GM13977 (cell line): ENCODE measurements at regions not wholly inside any gene's neighbourhood (a gene's known extent, or its start where the extent isn't known, plus 50 kb on each side); places are given as distances from the start of the nearest gene placed in this dataset.

Source experiments
- DNase-seq: peaks from one replicate; pipeline ENCODE4 v3.0.0; 2012; ENCODE audit warnings: low spot score
- in situ Hi-C: fragments of 300-500 bp; cut with MboI; formaldehyde crosslinking; loops from one replicate; pipeline ENCODE4 v1.12.0; 2022; ENCODE audit warnings: low sequenced_read_pairs, low pct_unique_long_range_greater_than_20kb, mixed read lengths, inconsistent platforms; ENCODE audit not compliant: unreplicated experiment
- TF ChIP-seq, protein P1 (sequence below): IDR thresholded peaks from 2 replicates; pipeline ENCODE4 v1.5.1; 2012; ENCODE audit warnings: mild to moderate bottlenecking, control low read depth; ENCODE audit not compliant: insufficient read depth; ENCODE audit errors: extremely low read depth, missing control alignments

DNA sequence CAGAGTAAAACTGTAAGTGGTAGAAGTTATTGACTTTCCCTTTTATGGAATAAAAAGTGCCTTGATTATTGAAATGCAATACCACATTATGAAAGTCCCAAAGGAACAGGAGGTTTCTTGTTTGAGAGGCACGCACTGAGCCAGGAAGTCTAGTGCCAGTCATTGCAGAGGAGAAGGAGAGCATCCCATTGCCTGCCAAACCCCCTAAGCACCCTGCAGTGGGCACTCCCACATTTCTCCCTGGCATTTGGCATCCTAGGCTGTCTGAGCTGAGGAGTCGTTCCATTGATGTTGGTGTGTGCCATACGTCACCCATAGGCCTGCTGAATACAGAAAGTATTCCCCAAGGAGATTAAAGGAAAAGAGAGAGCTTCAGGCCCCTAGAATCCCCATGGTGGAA lies 85.7 kb upstream of the MBNL2 start:
- no peak for DNase-seq
- in situ Hi-C loops = no loop called here
- TF ChIP-seq, protein P1, sequence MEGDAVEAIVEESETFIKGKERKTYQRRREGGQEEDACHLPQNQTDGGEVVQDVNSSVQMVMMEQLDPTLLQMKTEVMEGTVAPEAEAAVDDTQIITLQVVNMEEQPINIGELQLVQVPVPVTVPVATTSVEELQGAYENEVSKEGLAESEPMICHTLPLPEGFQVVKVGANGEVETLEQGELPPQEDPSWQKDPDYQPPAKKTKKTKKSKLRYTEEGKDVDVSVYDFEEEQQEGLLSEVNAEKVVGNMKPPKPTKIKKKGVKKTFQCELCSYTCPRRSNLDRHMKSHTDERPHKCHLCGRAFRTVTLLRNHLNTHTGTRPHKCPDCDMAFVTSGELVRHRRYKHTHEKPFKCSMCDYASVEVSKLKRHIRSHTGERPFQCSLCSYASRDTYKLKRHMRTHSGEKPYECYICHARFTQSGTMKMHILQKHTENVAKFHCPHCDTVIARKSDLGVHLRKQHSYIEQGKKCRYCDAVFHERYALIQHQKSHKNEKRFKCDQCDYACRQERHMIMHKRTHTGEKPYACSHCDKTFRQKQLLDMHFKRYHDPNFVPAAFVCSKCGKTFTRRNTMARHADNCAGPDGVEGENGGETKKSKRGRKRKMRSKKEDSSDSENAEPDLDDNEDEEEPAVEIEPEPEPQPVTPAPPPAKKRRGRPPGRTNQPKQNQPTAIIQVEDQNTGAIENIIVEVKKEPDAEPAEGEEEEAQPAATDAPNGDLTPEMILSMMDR = no peak

DNA sequence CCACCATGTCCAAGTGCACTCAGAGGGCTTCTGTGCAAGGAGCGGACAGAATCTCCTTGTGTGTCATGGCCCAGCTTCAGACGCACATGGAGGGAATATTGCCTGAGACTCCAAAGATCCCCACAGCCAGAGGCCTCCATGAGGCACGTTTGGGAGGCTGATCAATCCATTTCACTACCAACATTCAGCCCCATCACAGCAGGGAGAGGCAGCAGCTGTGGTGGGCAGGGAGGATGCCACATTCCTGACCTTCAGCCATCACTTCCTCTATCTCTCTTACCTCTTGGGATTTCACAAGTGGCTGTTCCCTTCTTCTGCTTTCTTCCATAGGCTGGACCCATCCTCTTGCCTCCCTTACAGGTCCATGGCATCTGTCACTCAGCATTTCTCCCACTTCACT lies 82.4 kb upstream of the MBNL2 start:
- TF ChIP-seq, protein P1 = no peak
- DNase-seq = no peak
- in situ Hi-C loops = no loop called here

- in situ Hi-C loops = no loop called here
- no peak for DNase-seq
- TF ChIP-seq, protein P1 = no peak
These were observed 82.0 kb upstream of the MBNL2 start for GRCh38 chr13:97140131-97140530.

DNA sequence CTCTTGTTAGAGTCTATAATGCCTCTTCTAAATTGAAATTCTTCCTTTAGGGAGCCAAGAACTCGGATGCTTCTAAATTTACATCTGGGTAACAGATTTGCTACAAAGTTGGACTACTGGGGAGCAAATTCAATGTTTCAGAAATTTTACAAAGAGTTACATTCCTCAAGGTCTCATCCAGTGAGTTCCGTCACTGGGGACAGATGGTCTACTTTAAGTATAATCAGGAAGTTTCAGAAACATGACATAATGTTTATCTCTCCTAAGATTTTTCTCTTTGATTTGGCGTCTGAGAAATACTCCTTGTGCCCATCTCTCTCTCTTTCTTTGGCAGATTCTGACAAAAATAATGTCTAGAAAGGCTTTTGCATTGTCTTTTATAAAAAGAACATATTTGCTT lies 81.5 kb upstream of the MBNL2 start:
- in situ Hi-C loops = no loop called here
- TF ChIP-seq, protein P1 = no peak
- no peak for DNase-seq

DNA sequence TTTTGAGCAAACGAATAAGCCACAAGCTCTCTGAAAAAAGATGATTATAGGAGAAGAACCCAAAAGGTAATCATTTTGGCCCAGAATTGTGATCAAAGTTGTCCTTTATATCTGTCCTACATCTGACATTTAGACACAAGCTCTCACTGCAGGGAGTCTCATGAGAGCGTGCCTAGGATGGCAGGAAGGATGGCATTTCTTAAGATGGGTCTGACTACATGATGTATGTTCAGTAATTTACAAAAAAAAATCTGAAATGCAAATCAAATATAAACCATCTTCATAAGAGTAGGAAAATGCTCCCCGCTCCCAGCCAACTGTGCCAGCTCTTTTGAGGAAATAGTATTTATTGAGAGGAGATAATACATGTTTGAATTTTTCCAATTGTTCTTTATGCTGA lies 81.0 kb upstream of the MBNL2 start:
- TF ChIP-seq, protein P1 = no peak
- DNase-seq = no peak
- in situ Hi-C loops = no loop called here

- TF ChIP-seq, protein P1 = no peak
- in situ Hi-C loops = no loop called here
- peak; percentile 8 for DNase-seq
These were observed 80.5 kb upstream of the MBNL2 start for GRCh38 chr13:97141564-97142005.

GRCh38 chr13:97142452-97142851 lies 79.7 kb upstream of the MBNL2 start:
- no peak for DNase-seq
- in situ Hi-C loops = no loop called here
- TF ChIP-seq, protein P1 = no peak
